Prostate gland (tissue), 2 donors: ENCODE measurements at regions not wholly inside any gene's neighbourhood (a gene's known extent, or its start where the extent isn't known, plus 50 kb on each side); places are given as distances from the start of the nearest gene placed in this dataset.

Experiments
- CTCF ChIP-seq, 4 experiments: fragments of 200-600 bp in 2 of 4; fragments of 450-650 bp in 2 of 4; sonication (generic) in 2 of 4; IDR thresholded peaks; 1 replicate in 3 of 4; 2 replicates in 1 of 4; pipeline ENCODE4 v1.5.1; 2016 to 2019; ENCODE audit warnings: antibody characterized with exemption in 4 of 4, mild to moderate bottlenecking in 2 of 4, moderate library complexity in 2 of 4
- POLR2A ChIP-seq: fragments of 450-650 bp; IDR thresholded peaks from one replicate; pipeline ENCODE4 v1.6.1; 2016; ENCODE audit warnings: antibody characterized with exemption, mild to moderate bottlenecking
- POLR2AphosphoS5 ChIP-seq: sonication (generic); formaldehyde crosslinking; IDR thresholded peaks from one replicate; pipeline ENCODE4 v1.6.1; 2017; ENCODE audit warnings: antibody characterized with exemption

GRCh38 chr1:39148942-39149341 lies 55.6 kb upstream of the MACF1 start:
- TF ChIP-seq POLR2AphosphoS5 (no peak), CTCF (IDR thresholded peaks at IDR 0.05) (no peak), POLR2A (no peak)
